Stimulated activated CD4-positive, alpha-beta T cell treated with anti-CD3 and anti-CD28 coated beads, Interleukin-15, amount 100 ng/mL, for 48 hours (primary cell): ENCODE measurements at regions not wholly inside any gene's neighbourhood (a gene's known extent, or its start where the extent isn't known, plus 50 kb on each side); places are given as distances from the start of the nearest gene placed in this dataset.
"Not testable (repeated sequence)": the region's sequence is repeated elsewhere in the genome, so short reads cannot be mapped to it uniquely, and the experiment has no call there.

Experiments
- DNase-seq, 2 donors: peaks; one replicate each; pipeline ENCODE4 v3.0.0-alpha.2; 2020; ENCODE audit warnings: low read depth in 2 of 2

GRCh38 chr14:56351861-56352260 is 227.7 kb upstream of the TMEM260 start:
- DNase-seq, result no peak

- DNase-seq, result no peak
Measured at GRCh38 chr14:56352999-56353398, 226.6 kb upstream of the TMEM260 start.

GRCh38 chr14:56357428-56357827 is 222.2 kb upstream of the TMEM260 start:
- DNase-seq, result no peak

GRCh38 chr14:56358275-56358674 is 221.3 kb upstream of the TMEM260 start:
- no peak for DNase-seq

- DNase-seq, result peak in 1 of 2 donors; percentile 4
Measured at GRCh38 chr14:56358851-56359614, 220.6 kb upstream of the TMEM260 start.

- DNase-seq, result not testable (repeated sequence)
Measured at GRCh38 chr14:56365663-56366062, 213.9 kb upstream of the TMEM260 start.

GRCh38 chr14:56367416-56367815 is 212.2 kb upstream of the TMEM260 start:
- DNase-seq, result no peak

GRCh38 chr14:56371737-56372136 is 207.9 kb upstream of the TMEM260 start:
- DNase-seq, result no peak

GRCh38 chr14:56374421-56374820 is 205.2 kb upstream of the TMEM260 start:
- DNase-seq, result no peak

- no peak for DNase-seq
Measured at GRCh38 chr14:56378046-56378445, 201.6 kb upstream of the TMEM260 start.

- DNase-seq, result no peak
Measured at GRCh38 chr14:56378475-56378877, 201.1 kb upstream of the TMEM260 start.

- no peak for DNase-seq
Measured at GRCh38 chr14:56379956-56380355, 199.6 kb upstream of the TMEM260 start.

- DNase-seq, result no peak
Measured at GRCh38 chr14:56386024-56386423, 193.6 kb upstream of the TMEM260 start.

- DNase-seq, result no peak
Measured at GRCh38 chr14:56390859-56391258, 188.7 kb upstream of the TMEM260 start.

- no peak for DNase-seq
Measured at GRCh38 chr14:56394826-56395530, 184.6 kb upstream of the TMEM260 start.

GRCh38 chr14:56400109-56400825 is 179.3 kb upstream of the TMEM260 start:
- DNase-seq, result no peak

GRCh38 chr14:56412468-56413434 is 166.8 kb upstream of the TMEM260 start:
- no peak for DNase-seq

GRCh38 chr14:56413721-56414120 is 165.9 kb upstream of the TMEM260 start:
- DNase-seq, result no peak

GRCh38 chr14:56414236-56414635 is 165.4 kb upstream of the TMEM260 start:
- no peak for DNase-seq

- no peak for DNase-seq
Measured at GRCh38 chr14:56416213-56416612, 163.4 kb upstream of the TMEM260 start.

- DNase-seq, result no peak
Measured at GRCh38 chr14:56417173-56417572, 162.4 kb upstream of the TMEM260 start.
